Endothelial cell of umbilical vein (primary cell): ENCODE measurements at regions not wholly inside any gene's neighbourhood (a gene's known extent, or its start where the extent isn't known, plus 50 kb on each side); places are given as distances from the start of the nearest gene placed in this dataset.

ENCODE experiments used
- BruUV-seq: library from RNA; stranded (reverse); fragments of 400-500 nt; replicated peaks from 2 replicates; lab custom pipeline; 2021; lab: Mats Ljungman, UMichigan
- CTCF ChIA-PET: fragments of 300-600, 350-600 bp; sonication (Branson Sonifier 250); formaldehyde crosslinking; loops from one replicate; lab custom pipeline; 2021; ENCODE audit warnings: antibody characterized with exemption, inconsistent platforms; lab: Charles Lee
- POLR2A ChIA-PET: fragments of 300-600, 350-600 bp; sonication (Branson Sonifier 250); formaldehyde crosslinking; loops from one replicate; lab custom pipeline; 2021; ENCODE audit warnings: antibody characterized with exemption, inconsistent platforms; lab: Charles Lee
- DNase-seq: peaks from one replicate; pipeline ENCODE4 v3.0.0-alpha.2; 2011; ENCODE audit warnings: low read depth, low spot score
- FAIRE-seq: peaks from 2 replicates; lab custom pipeline; 2011; peaks lifted over from hg19 to GRCh38; lab: Jason Lieb, UNC
- H2AFZ ChIP-seq: 2 replicates; pipeline ENCODE4 v1.6.0; 2012; ENCODE audit warnings: low read depth, low read length, control low read depth, inconsistent platforms
- H3K27ac ChIP-seq: 2 replicates; pipeline ENCODE4 v1.5.1; 2011; ENCODE audit warnings: low read depth, mild to moderate bottlenecking, control low read depth, low read length, moderate library complexity; ENCODE audit not compliant: insufficient read depth
- H3K27me3 ChIP-seq, 2 experiments: 2 replicates each; pipeline versions ENCODE4 v1.6.0 to v1.6.1; 2011; ENCODE audit warnings: low read length in 2 of 2, mixed read lengths in 1 of 2; ENCODE audit not compliant: control insufficient read depth in 2 of 2, insufficient read depth in 2 of 2
- H3K36me3 ChIP-seq, 2 experiments: 2 replicates in 1 of 2; 3 replicates in 1 of 2; pipeline ENCODE4 v1.5.1; 2011; ENCODE audit warnings: low read length in 2 of 2, mild to moderate bottlenecking in 1 of 2, moderate library complexity in 1 of 2; ENCODE audit not compliant: control insufficient read depth in 2 of 2, insufficient read depth in 2 of 2; ENCODE audit errors: extremely low read depth in 1 of 2
- H3K4me1 ChIP-seq: 3 replicates; pipeline ENCODE4 v1.5.1; 2011; ENCODE audit warnings: mild to moderate bottlenecking, low read length; ENCODE audit not compliant: control insufficient read depth, insufficient read depth; ENCODE audit errors: extremely low read depth
- H3K4me2 ChIP-seq: 2 replicates; pipeline ENCODE4 v1.6.1; 2011; ENCODE audit warnings: low read length, control low read depth, mixed read lengths; ENCODE audit not compliant: insufficient read depth
- H3K4me3 ChIP-seq, 3 experiments: fragments of 200-600 bp in 1 of 3; sonication (generic), shearing (Covaris generic) in 1 of 3; replicated peaks in 1 of 3; 2 replicates each; pipeline ENCODE4 v1.5.1; 2011 to 2016; ENCODE audit warnings: control low read depth in 3 of 3, low read length in 3 of 3, mild to moderate bottlenecking in 2 of 3, inconsistent platforms in 1 of 3, low read depth in 1 of 3, moderate library complexity in 1 of 3; ENCODE audit not compliant: insufficient read depth in 1 of 3
- H3K79me2 ChIP-seq: 2 replicates; pipeline ENCODE4 v1.6.0; 2012; ENCODE audit warnings: low read length, inconsistent platforms; ENCODE audit not compliant: control insufficient read depth, insufficient read depth
- H3K9ac ChIP-seq: replicated peaks from 2 replicates; pipeline ENCODE3; 2011; ENCODE audit warnings: low read length, control low read depth; ENCODE audit not compliant: insufficient read depth; ENCODE audit errors: extremely low read depth
- H3K9me1 ChIP-seq: replicated peaks from 3 replicates; pipeline ENCODE4 v1.6.0; 2011; ENCODE audit warnings: mild to moderate bottlenecking, low read length; ENCODE audit not compliant: control insufficient read depth, insufficient read depth; ENCODE audit errors: extremely low read depth
- H3K9me3 ChIP-seq: replicated peaks from 2 replicates; pipeline ENCODE4 v1.5.1; 2012; ENCODE audit warnings: low read length, inconsistent platforms; ENCODE audit not compliant: control insufficient read depth, insufficient read depth
- H4K20me1 ChIP-seq: replicated peaks from 2 replicates; pipeline ENCODE3; 2011; ENCODE audit warnings: mild to moderate bottlenecking, low read length; ENCODE audit not compliant: control insufficient read depth, insufficient read depth; ENCODE audit errors: extremely low read depth
- EZH2 ChIP-seq: IDR thresholded peaks from 2 replicates; pipeline ENCODE4 v1.6.1; 2012; ENCODE audit warnings: borderline replicate concordance, low read depth, mild to moderate bottlenecking, moderate library complexity, low read length, inconsistent platforms; ENCODE audit not compliant: severe bottlenecking
- FOS ChIP-seq: IDR thresholded peaks from 2 replicates; pipeline ENCODE4 v1.6.1; 2011; ENCODE audit warnings: mild to moderate bottlenecking, low read length, moderate library complexity, borderline replicate concordance; ENCODE audit not compliant: insufficient read depth
- GATA2 ChIP-seq: IDR thresholded peaks from 2 replicates; pipeline ENCODE4 v1.7.0; 2011; ENCODE audit warnings: low read depth, mild to moderate bottlenecking, moderate library complexity, mixed read lengths, low read length; ENCODE audit not compliant: insufficient read length, insufficient read depth
- JUN ChIP-seq: IDR thresholded peaks from 2 replicates; pipeline ENCODE4 v1.6.1; 2011; ENCODE audit warnings: borderline replicate concordance, low read depth; ENCODE audit not compliant: insufficient read length, insufficient read depth
- MYC ChIP-seq: IDR thresholded peaks from one replicate; pipeline ENCODE4 v1.6.1; 2011; ENCODE audit warnings: mild to moderate bottlenecking, low read depth, low read length
- POLR2A ChIP-seq: IDR thresholded peaks from 2 replicates; pipeline ENCODE4 v1.6.1; 2012; ENCODE audit warnings: low read depth, mild to moderate bottlenecking, control low read depth, low read length
- POLR2AphosphoS5 ChIP-seq: IDR thresholded peaks from 2 replicates; pipeline ENCODE4 v1.6.1; 2012; ENCODE audit warnings: low read depth, mild to moderate bottlenecking, control low read depth, low read length, moderate library complexity; ENCODE audit not compliant: insufficient read depth
- dilution Hi-C: fragments of 300-500 bp; cut with MboI; formaldehyde crosslinking; loops from one replicate; pipeline ENCODE4 v1.15.0; 2019; ENCODE audit warnings: low sequenced_read_pairs; ENCODE audit not compliant: extremely low pct_ligation_motif_present
- intact Hi-C: fragments of 100-400 bp; cut with micrococcal nuclease; formaldehyde crosslinking; loops from one replicate; pipeline ENCODE4 v1.10.0; 2022
- TF ChIP-seq, protein P1 (sequence below): IDR thresholded peaks from 2 replicates; pipeline ENCODE4 v1.6.1; 2011; ENCODE audit not compliant: insufficient read depth, insufficient read length
- TF ChIP-seq, protein P2 (sequence below), 2 donors: IDR thresholded peaks; 1 replicate in 1 of 2; 2 replicates in 1 of 2; pipeline ENCODE4 v1.5.1; 2011; ENCODE audit warnings: low read length in 2 of 2, mild to moderate bottlenecking in 2 of 2, moderate library complexity in 2 of 2, control low read depth in 1 of 2, inconsistent platforms in 1 of 2, low read depth in 1 of 2; ENCODE audit not compliant: insufficient read depth in 1 of 2; ENCODE audit errors: extremely low read depth in 1 of 2

DNA sequence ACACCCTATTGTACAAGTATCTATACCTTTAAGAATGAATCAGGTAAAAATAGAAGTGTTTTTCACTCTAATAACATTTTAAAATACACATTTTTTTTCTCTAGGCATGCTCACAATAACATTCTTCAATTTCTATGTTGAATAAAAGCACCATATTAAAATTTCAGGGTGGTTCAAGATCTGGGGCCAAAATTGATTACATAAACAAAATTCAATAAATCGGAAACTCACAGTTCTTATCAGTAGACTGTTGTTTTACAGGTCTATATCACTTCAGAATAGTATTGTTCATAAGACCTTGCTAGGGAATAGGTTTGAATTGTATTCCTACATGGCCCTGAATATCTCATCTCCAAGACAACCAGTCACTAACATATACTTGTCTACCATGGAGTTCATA lies 634.0 kb downstream of the SPOCK3 start:
- ChIA-PET POLR2A (no interaction called here), CTCF (no interaction called here)
- Histone ChIP-seq H3K9me3 (peaks cover 2% of the 10 kb centered on the region), H3K4me3 (no peak overlapping the region), H3K4me1 (no peaks in the 10 kb centered on the region), H3K79me2 (no peaks in the 10 kb centered on the region), H3K36me3 (no peaks in the 10 kb centered on the region), H3K27ac (no peak overlapping the region), H3K4me2 (no peak overlapping the region), H3K9me1 (no peaks in the 10 kb centered on the region), H2AFZ (no peak overlapping the region), H4K20me1 (no peaks in the 10 kb centered on the region), H3K9ac (no peak overlapping the region), H3K27me3 (no peaks in the 10 kb centered on the region)
- dilution Hi-C loops (no loop called here), intact Hi-C loops (no loop called here)
- TF ChIP-seq, protein P1, sequence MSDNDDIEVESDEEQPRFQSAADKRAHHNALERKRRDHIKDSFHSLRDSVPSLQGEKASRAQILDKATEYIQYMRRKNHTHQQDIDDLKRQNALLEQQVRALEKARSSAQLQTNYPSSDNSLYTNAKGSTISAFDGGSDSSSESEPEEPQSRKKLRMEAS: no peak
- TF ChIP-seq, protein P2, sequence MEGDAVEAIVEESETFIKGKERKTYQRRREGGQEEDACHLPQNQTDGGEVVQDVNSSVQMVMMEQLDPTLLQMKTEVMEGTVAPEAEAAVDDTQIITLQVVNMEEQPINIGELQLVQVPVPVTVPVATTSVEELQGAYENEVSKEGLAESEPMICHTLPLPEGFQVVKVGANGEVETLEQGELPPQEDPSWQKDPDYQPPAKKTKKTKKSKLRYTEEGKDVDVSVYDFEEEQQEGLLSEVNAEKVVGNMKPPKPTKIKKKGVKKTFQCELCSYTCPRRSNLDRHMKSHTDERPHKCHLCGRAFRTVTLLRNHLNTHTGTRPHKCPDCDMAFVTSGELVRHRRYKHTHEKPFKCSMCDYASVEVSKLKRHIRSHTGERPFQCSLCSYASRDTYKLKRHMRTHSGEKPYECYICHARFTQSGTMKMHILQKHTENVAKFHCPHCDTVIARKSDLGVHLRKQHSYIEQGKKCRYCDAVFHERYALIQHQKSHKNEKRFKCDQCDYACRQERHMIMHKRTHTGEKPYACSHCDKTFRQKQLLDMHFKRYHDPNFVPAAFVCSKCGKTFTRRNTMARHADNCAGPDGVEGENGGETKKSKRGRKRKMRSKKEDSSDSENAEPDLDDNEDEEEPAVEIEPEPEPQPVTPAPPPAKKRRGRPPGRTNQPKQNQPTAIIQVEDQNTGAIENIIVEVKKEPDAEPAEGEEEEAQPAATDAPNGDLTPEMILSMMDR (IDR thresholded peaks at IDR 0.05; ENCODE audit: extremely low read depth in 1 of 2, insufficient read depth in 1 of 2, low read depth in 1 of 2, low read length in 2 of 2): no peak
- TF ChIP-seq EZH2 (no peak), GATA2 (no peak), POLR2A (no peak), POLR2AphosphoS5 (no peak), JUN (no peak)
- FAIRE-seq: no peak
- no TSS peak for BruUV-seq
- no peak for DNase-seq

DNA sequence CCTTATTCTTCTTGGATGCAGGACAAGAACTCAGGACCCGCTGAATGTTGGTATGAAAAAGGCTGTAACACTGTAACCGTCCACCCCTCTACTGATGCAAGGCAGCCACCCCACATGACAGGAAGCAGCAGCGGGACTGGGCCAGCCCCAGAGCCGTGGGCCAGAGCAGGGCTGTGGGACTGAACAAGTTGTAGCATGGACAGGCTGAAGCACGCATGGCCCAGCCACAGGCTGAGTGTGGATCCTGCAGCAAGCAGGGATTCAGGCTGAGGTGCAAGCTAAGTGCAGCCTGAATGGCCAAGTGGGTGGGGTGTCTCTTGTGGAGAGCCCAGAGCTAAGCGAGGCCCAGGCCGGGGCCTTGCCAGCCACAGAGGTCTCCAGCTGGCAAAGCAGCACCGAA lies 632.2 kb downstream of the SPOCK3 start:
- no peaks in the 10 kb centered on the region for H3K79me2 ChIP-seq
- CTCF ChIA-PET: no interaction called here
- no peaks in the 10 kb centered on the region for H3K27me3 ChIP-seq
- no peaks in the 10 kb centered on the region for H4K20me1 ChIP-seq
- no peaks in the 10 kb centered on the region for H3K36me3 ChIP-seq
- no peak overlapping the region for H2AFZ ChIP-seq
- no peak overlapping the region for H3K4me2 ChIP-seq
- no peak for DNase-seq
- no peak for FAIRE-seq
- H3K27ac ChIP-seq: no peak overlapping the region
- no TSS peak for BruUV-seq
- TF ChIP-seq MYC: no peak
- TF ChIP-seq EZH2: no peak
- TF ChIP-seq POLR2AphosphoS5: no peak
- no peak for TF ChIP-seq GATA2
- no peak for TF ChIP-seq JUN
- TF ChIP-seq FOS: no peak
- TF ChIP-seq, protein P2 (IDR thresholded peaks at IDR 0.05; ENCODE audit: extremely low read depth in 1 of 2, insufficient read depth in 1 of 2, low read depth in 1 of 2, low read length in 2 of 2): no peak
- TF ChIP-seq, protein P1: no peak
- TF ChIP-seq POLR2A: no peak
- H3K9me3 ChIP-seq: peaks cover 2% of the 10 kb centered on the region
- dilution Hi-C loops (no loop called here), intact Hi-C loops (no loop called here)
- no peaks in the 10 kb centered on the region for H3K4me1 ChIP-seq
- POLR2A ChIA-PET: no interaction called here
- no peak overlapping the region for H3K4me3 ChIP-seq
- H3K9ac ChIP-seq: no peak overlapping the region
- H3K9me1 ChIP-seq: no peaks in the 10 kb centered on the region
